Breast epithelium (tissue), 4 donors: ENCODE measurements at regions not wholly inside any gene's neighbourhood (a gene's known extent, or its start where the extent isn't known, plus 50 kb on each side); places are given as distances from the start of the nearest gene placed in this dataset.

Experiments used
- DNase-seq, 2 donors: peaks; one replicate each; pipeline ENCODE4 v3.0.0-alpha.2; 2019; ENCODE audit warnings: low spot score in 2 of 2
- H3K27ac ChIP-seq, 2 donors: fragments of 200-600 bp; sonication (generic) in 1 of 2; one replicate each; pipeline ENCODE4 v1.5.1; 2016 to 2019; ENCODE audit warnings: mild to moderate bottlenecking in 1 of 2
- H3K27me3 ChIP-seq, 2 donors: fragments of 200-600 bp; sonication (generic) in 1 of 2; one replicate each; pipeline versions ENCODE4 v1.5.1 to v1.6.0; 2017 to 2019; ENCODE audit warnings: control low read depth in 1 of 2, mild to moderate bottlenecking in 1 of 2
- H3K36me3 ChIP-seq: fragments of 200-600 bp; one replicate; pipeline ENCODE4 v1.5.1; 2019
- H3K4me1 ChIP-seq, 2 donors: fragments of 200-600 bp; sonication (generic); one replicate each; pipeline ENCODE4 v1.5.1; 2016 to 2019; ENCODE audit warnings: control low read depth in 1 of 2
- H3K4me3 ChIP-seq, 3 donors: fragments of 200-600 bp; sonication (generic); 1 replicate in 2 of 3; 2 replicates in 1 of 3; pipeline ENCODE4 v1.5.1; 2016 to 2019; ENCODE audit warnings: mild to moderate bottlenecking in 3 of 3, moderate library complexity in 2 of 3
- H3K9me3 ChIP-seq, 2 donors: fragments of 200-600 bp; sonication (generic) in 1 of 2; one replicate each; pipeline ENCODE4 v1.5.1; 2016 to 2019; ENCODE audit warnings: control low read depth in 1 of 2
- POLR2A ChIP-seq: fragments of 450-650 bp; IDR thresholded peaks from one replicate; pipeline ENCODE4 v1.6.1; 2016; ENCODE audit warnings: antibody characterized with exemption, mild to moderate bottlenecking, moderate library complexity
- POLR2AphosphoS5 ChIP-seq, 3 donors: sonication (generic); formaldehyde crosslinking; IDR thresholded peaks; one replicate each; pipeline ENCODE4 v1.6.1; 2017; ENCODE audit warnings: antibody characterized with exemption in 3 of 3
- intact Hi-C: fragments of 100-400 bp; cut with DNase I; formaldehyde crosslinking; loops from one replicate; pipeline ENCODE4 v1.15.1; 2023; ENCODE audit warnings: low total_unique reads
- TF ChIP-seq, protein P1 (sequence below), 3 donors: fragments of 450-650 bp; IDR thresholded peaks; one replicate each; pipeline ENCODE4 v1.5.1; 2016 to 2017; ENCODE audit warnings: antibody characterized with exemption in 3 of 3, mild to moderate bottlenecking in 3 of 3, moderate library complexity in 3 of 3

- Histone ChIP-seq H3K27ac (no peak overlapping the region), H3K36me3 (no peaks in the 10 kb centered on the region), H3K9me3 (no peaks in the 10 kb centered on the region), H3K27me3 (no peaks in the 10 kb centered on the region), H3K4me1 (no peaks in the 10 kb centered on the region), H3K4me3 (no peak overlapping the region)
- no peak for DNase-seq
- TF ChIP-seq POLR2A (no peak), POLR2AphosphoS5 (IDR thresholded peaks at IDR 0.05) (no peak)
- intact Hi-C loops: no loop called here
Observed at GRCh38 chr2:225768741-225769140, 369.2 kb downstream of the NYAP2 start.

DNA sequence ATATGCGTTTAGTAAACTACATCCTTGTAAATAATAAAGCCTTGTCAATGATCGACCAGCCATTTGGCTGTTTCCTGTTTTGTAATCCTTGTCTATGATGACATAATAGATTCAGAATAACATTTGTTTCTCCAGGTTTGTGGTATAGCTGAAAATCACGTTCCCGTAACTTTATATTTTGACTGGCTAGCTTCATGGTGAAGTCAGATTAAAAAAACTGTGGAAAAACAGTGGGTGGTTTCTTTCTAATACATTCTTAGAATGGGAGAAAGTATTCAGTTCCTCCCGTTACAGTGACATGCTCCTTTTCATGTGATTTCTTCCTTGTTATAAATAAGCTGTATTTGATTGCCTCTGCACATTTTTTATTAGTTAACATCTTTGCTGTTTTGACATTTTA, 366.9 kb downstream of the NYAP2 start:
- Histone ChIP-seq H3K4me3 (no peak overlapping the region), H3K27me3 (no peaks in the 10 kb centered on the region), H3K36me3 (no peaks in the 10 kb centered on the region), H3K9me3 (no peaks in the 10 kb centered on the region), H3K27ac (no peak overlapping the region), H3K4me1 (no peaks in the 10 kb centered on the region)
- no peak for TF ChIP-seq POLR2A
- TF ChIP-seq, protein P1, sequence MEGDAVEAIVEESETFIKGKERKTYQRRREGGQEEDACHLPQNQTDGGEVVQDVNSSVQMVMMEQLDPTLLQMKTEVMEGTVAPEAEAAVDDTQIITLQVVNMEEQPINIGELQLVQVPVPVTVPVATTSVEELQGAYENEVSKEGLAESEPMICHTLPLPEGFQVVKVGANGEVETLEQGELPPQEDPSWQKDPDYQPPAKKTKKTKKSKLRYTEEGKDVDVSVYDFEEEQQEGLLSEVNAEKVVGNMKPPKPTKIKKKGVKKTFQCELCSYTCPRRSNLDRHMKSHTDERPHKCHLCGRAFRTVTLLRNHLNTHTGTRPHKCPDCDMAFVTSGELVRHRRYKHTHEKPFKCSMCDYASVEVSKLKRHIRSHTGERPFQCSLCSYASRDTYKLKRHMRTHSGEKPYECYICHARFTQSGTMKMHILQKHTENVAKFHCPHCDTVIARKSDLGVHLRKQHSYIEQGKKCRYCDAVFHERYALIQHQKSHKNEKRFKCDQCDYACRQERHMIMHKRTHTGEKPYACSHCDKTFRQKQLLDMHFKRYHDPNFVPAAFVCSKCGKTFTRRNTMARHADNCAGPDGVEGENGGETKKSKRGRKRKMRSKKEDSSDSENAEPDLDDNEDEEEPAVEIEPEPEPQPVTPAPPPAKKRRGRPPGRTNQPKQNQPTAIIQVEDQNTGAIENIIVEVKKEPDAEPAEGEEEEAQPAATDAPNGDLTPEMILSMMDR (IDR thresholded peaks at IDR 0.05): no peak
- TF ChIP-seq POLR2AphosphoS5 (IDR thresholded peaks at IDR 0.05): no peak
- DNase-seq: no peak
- intact Hi-C loops: no loop called here

DNA sequence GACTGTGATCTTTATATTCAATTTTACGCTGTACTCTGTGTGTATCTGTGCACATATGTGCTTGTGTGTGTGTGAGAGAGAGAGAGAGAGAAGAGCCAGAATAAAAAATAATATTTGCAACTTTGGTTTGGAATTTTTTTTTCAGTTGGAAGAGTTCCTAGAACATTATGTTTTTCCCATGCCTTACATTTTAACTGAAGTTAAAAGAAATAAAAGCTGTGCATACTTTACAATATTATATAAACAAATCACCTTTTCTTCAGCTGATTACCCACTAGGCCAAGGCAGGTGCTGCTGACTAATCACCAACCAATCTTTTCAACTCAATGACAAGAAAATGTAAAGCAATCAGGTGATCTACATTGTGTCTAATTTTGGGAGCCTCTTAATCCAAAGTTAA, 366.3 kb downstream of the NYAP2 start:
- Histone ChIP-seq H3K4me3 (no peak overlapping the region), H3K27me3 (no peaks in the 10 kb centered on the region), H3K36me3 (no peaks in the 10 kb centered on the region), H3K9me3 (no peaks in the 10 kb centered on the region), H3K27ac (no peak overlapping the region), H3K4me1 (no peaks in the 10 kb centered on the region)
- intact Hi-C loops: no loop called here
- no peak for DNase-seq
- TF ChIP-seq POLR2A (no peak), POLR2AphosphoS5 (IDR thresholded peaks at IDR 0.05) (no peak)
- TF ChIP-seq, protein P1 (IDR thresholded peaks at IDR 0.05): no peak

- no peak for DNase-seq
- Histone ChIP-seq H3K9me3 (no peaks in the 10 kb centered on the region), H3K27me3 (no peaks in the 10 kb centered on the region), H3K27ac (no peak overlapping the region), H3K4me3 (no peak overlapping the region), H3K36me3 (no peaks in the 10 kb centered on the region), H3K4me1 (no peaks in the 10 kb centered on the region)
- intact Hi-C loops: no loop called here
- no peak for TF ChIP-seq POLR2AphosphoS5 (IDR thresholded peaks at IDR 0.05)
- TF ChIP-seq, protein P1 (IDR thresholded peaks at IDR 0.05): no peak
- TF ChIP-seq POLR2A: no peak
Observed at GRCh38 chr2:225764346-225764745, 364.8 kb downstream of the NYAP2 start.

GRCh38 chr2:225763711-225764110, 364.2 kb downstream of the NYAP2 start:
- intact Hi-C loops: no loop called here
- DNase-seq: no peak
- Histone ChIP-seq H3K36me3 (no peaks in the 10 kb centered on the region), H3K27ac (no peak overlapping the region), H3K4me1 (no peaks in the 10 kb centered on the region), H3K4me3 (no peak overlapping the region), H3K27me3 (no peaks in the 10 kb centered on the region), H3K9me3 (no peaks in the 10 kb centered on the region)
- TF ChIP-seq POLR2A (no peak), POLR2AphosphoS5 (IDR thresholded peaks at IDR 0.05) (no peak)
- TF ChIP-seq, protein P1 (IDR thresholded peaks at IDR 0.05): no peak

GRCh38 chr2:225761396-225761795, 361.9 kb downstream of the NYAP2 start:
- intact Hi-C loops: no loop called here
- Histone ChIP-seq H3K27me3 (no peaks in the 10 kb centered on the region), H3K9me3 (no peaks in the 10 kb centered on the region), H3K36me3 (no peaks in the 10 kb centered on the region), H3K4me1 (no peaks in the 10 kb centered on the region), H3K4me3 (no peak overlapping the region), H3K27ac (no peak overlapping the region)
- TF ChIP-seq, protein P1 (IDR thresholded peaks at IDR 0.05): no peak
- TF ChIP-seq POLR2A (no peak), POLR2AphosphoS5 (IDR thresholded peaks at IDR 0.05) (no peak)
- no peak for DNase-seq
